ENCODE measurements at regions not wholly inside any gene's neighbourhood (a gene's known extent, or its start where the extent isn't known, plus 50 kb on each side); places are given as distances from the start of the nearest gene placed in this dataset.

- no peak for TF ChIP-seq CTCF (IDR thresholded peaks at IDR 0.05; ENCODE audit: insufficient read depth, low read length, poor library complexity, severe bottlenecking)
- TF ChIP-seq EZH2phosphoT487 (conservative IDR thresholded peaks at IDR 0.05; ENCODE audit: low read length), result no peak
Measured at GRCh38 chr9:100730086-100730485, 152.2 kb downstream of the CAVIN4 start.

All from SU-DHL-6 (cell line).